ENCODE measurements at regions not wholly inside any gene's neighbourhood (a gene's known extent, or its start where the extent isn't known, plus 50 kb on each side); places are given as distances from the start of the nearest gene placed in this dataset.

DNA sequence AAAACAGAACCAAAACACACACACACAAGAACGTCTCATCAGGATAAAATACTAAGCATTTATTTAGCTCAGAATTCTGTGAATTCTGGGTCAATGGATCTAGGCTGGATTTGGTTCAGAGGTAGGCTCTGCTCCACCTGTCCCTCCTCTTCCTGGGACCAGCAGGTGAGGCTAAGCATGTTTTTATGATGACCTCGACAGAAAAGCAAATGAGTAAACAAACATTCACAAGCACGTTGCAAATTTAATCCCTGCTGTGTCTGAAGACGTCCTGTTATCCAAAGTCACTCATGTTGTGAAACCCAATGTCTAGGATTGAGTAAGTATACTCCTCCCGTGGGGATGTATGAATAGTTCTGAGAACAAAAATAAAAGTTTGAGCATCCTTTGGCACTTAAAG lies 371.4 kb upstream of the TECRL start:
- Histone ChIP-seq H3K4me1 (ENCODE audit: control insufficient read depth, low read depth, low read length) (no peaks in the 10 kb centered on the region), H3K9ac (ENCODE audit: low read length) (no peak overlapping the region), H2BK15ac (replicated peaks; ENCODE audit: low read depth) (no peak overlapping the region), H4K5ac (ENCODE audit: low read length) (no peak overlapping the region), H3K27me3 (ENCODE audit: insufficient read depth, low read length, poor library complexity) (no peaks in the 10 kb centered on the region), H2AK5ac (ENCODE audit: low read length) (no peak overlapping the region), H3K4me3 (ENCODE audit: low read length) (no peak overlapping the region), H3K23ac (ENCODE audit: low read length) (no peak overlapping the region), H3K56ac (ENCODE audit: low read length) (no peak overlapping the region), H3K4me2 (ENCODE audit: low read length) (no peak overlapping the region), H4K8ac (ENCODE audit: low read depth, low read length) (no peak overlapping the region), H3K36me3 (ENCODE audit: control insufficient read depth, insufficient read depth, low read length) (no peaks in the 10 kb centered on the region), H3K18ac (ENCODE audit: low read length) (no peak overlapping the region), H2BK5ac (ENCODE audit: low read length) (no peak overlapping the region), H3K79me1 (ENCODE audit: low read length) (no peaks in the 10 kb centered on the region), H2BK120ac (ENCODE audit: low read depth, low read length) (no peak overlapping the region), H3K4ac (ENCODE audit: low read depth, low read length) (no peak overlapping the region), H3K27ac (ENCODE audit: low read depth, low read length) (no peak overlapping the region), H3K79me2 (ENCODE audit: control insufficient read depth, insufficient read depth, low read length) (no peaks in the 10 kb centered on the region)
- peak; percentile 32 for DNase-seq
- WGBS (ENCODE audit: extremely low coverage, insufficient coverage, low lambda C conversion rate) = no CpG with 5 or more reads among the region's 5 CpGs

DNA sequence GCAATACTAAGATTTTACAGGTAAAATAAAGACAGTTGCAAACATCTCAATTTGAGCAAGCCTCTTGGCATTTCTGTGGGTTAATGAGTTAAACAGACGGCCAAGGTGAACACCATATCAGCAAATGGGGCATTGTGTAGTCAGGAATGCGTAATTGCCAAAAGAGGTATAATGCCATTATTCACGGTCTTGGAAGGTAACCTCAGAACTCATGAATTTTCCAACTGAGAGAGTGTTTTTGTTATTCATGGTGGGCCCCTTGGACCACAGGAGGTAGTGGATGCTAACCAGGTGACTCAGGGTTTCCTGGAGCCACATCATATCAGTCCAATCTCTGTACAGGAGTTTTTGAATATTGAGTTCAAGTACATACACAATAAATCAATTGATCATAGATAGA lies 368.0 kb upstream of the TECRL start:
- Histone ChIP-seq H2BK15ac (replicated peaks; ENCODE audit: low read depth) (no peak overlapping the region), H4K5ac (ENCODE audit: low read length) (no peak overlapping the region), H3K79me2 (ENCODE audit: control insufficient read depth, insufficient read depth, low read length) (no peaks in the 10 kb centered on the region), H3K36me3 (ENCODE audit: control insufficient read depth, insufficient read depth, low read length) (no peaks in the 10 kb centered on the region), H3K27me3 (ENCODE audit: insufficient read depth, low read length, poor library complexity) (no peaks in the 10 kb centered on the region), H3K4me3 (ENCODE audit: low read length) (no peak overlapping the region), H3K4me1 (ENCODE audit: control insufficient read depth, low read depth, low read length) (no peaks in the 10 kb centered on the region), H3K4ac (ENCODE audit: low read depth, low read length) (no peak overlapping the region), H3K27ac (ENCODE audit: low read depth, low read length) (no peak overlapping the region), H3K4me2 (ENCODE audit: low read length) (no peak overlapping the region), H3K9ac (ENCODE audit: low read length) (no peak overlapping the region), H3K18ac (ENCODE audit: low read length) (no peak overlapping the region), H2BK120ac (ENCODE audit: low read depth, low read length) (no peak overlapping the region), H2BK5ac (ENCODE audit: low read length) (no peak overlapping the region), H2AK5ac (ENCODE audit: low read length) (no peak overlapping the region), H4K8ac (ENCODE audit: low read depth, low read length) (no peak overlapping the region), H3K23ac (ENCODE audit: low read length) (no peak overlapping the region), H3K79me1 (ENCODE audit: low read length) (no peaks in the 10 kb centered on the region), H3K56ac (ENCODE audit: low read length) (no peak overlapping the region)
- no CpG with 5 or more reads among the region's 3 CpGs for WGBS (ENCODE audit: extremely low coverage, insufficient coverage, low lambda C conversion rate)
- no peak for DNase-seq

DNA sequence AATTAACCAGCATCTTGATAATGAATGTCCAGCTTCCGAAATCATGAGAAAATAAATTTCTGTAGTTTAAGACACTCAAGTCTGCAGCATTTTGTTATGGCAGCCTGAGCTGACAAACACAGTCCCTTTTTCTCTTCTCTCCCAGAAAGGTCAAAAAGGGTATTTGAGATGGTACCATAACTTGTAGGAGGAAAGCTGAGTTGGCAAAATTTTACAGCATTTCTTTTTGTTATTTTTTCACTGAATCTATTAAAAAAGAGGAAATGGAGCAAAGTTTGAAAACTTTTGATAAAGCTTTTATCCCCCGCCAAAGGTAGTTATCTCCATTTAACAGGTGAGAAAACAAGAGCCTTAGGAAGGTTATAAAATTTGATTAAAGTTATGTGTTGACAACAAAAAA lies 367.6 kb upstream of the TECRL start:
- H2BK120ac ChIP-seq (ENCODE audit: low read depth, low read length) = no peak overlapping the region
- no peak overlapping the region for H3K9ac ChIP-seq (ENCODE audit: low read length)
- WGBS (ENCODE audit: extremely low coverage, insufficient coverage, low lambda C conversion rate) = no CpG with 5 or more reads among the region's 2 CpGs

DNA sequence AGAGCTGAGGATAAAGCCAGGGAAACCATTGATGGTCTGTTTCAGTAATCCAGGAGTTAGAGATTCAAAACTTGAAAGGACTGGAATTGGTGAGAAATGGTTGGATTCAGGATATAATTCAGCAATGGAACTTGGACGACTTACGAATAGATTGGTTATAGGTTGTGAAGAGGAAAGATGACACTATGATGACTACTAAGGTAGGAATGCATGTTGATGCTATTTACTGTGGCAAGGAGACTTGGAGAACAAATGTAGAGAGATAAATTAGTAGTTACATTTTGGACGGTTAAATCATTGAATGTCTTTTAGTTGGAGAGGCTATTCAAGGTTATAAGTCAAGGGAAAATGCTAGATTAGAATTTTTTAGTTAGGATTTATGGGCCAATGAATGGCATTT lies 365.4 kb upstream of the TECRL start:
- no peak overlapping the region for H3K56ac ChIP-seq (ENCODE audit: low read length)
- H3K4me3 ChIP-seq (ENCODE audit: low read length) = no peak overlapping the region
- no peaks in the 10 kb centered on the region for H3K4me1 ChIP-seq (ENCODE audit: control insufficient read depth, low read depth, low read length)
- no peak overlapping the region for H4K8ac ChIP-seq (ENCODE audit: low read depth, low read length)
- no peak overlapping the region for H3K27ac ChIP-seq (ENCODE audit: low read depth, low read length)
- H3K79me1 ChIP-seq (ENCODE audit: low read length) = no peaks in the 10 kb centered on the region
- no peaks in the 10 kb centered on the region for H3K36me3 ChIP-seq (ENCODE audit: control insufficient read depth, insufficient read depth, low read length)
- no peak overlapping the region for H2BK5ac ChIP-seq (ENCODE audit: low read length)
- no peak overlapping the region for H2BK15ac ChIP-seq (replicated peaks; ENCODE audit: low read depth)
- H3K23ac ChIP-seq (ENCODE audit: low read length) = no peak overlapping the region
- no peaks in the 10 kb centered on the region for H3K79me2 ChIP-seq (ENCODE audit: control insufficient read depth, insufficient read depth, low read length)
- no peak overlapping the region for H3K4ac ChIP-seq (ENCODE audit: low read depth, low read length)
- H3K4me2 ChIP-seq (ENCODE audit: low read length) = no peak overlapping the region
- DNase-seq = no peak
- 100% methylated on average over 3 of the region's 3 CpGs for WGBS (ENCODE audit: extremely low coverage, insufficient coverage, low lambda C conversion rate)
- H3K18ac ChIP-seq (ENCODE audit: low read length) = no peak overlapping the region
- no peak overlapping the region for H4K5ac ChIP-seq (ENCODE audit: low read length)
- no peak overlapping the region for H2BK120ac ChIP-seq (ENCODE audit: low read depth, low read length)
- H3K27me3 ChIP-seq (ENCODE audit: insufficient read depth, low read length, poor library complexity) = no peaks in the 10 kb centered on the region
- no peak overlapping the region for H3K9ac ChIP-seq (ENCODE audit: low read length)
- no peak overlapping the region for H2AK5ac ChIP-seq (ENCODE audit: low read length)

More for the DNA sequence above, 367.6 kb upstream of the TECRL start:
- H3K79me1 ChIP-seq (ENCODE audit: low read length) = no peaks in the 10 kb centered on the region
- peak overlapping the region; percentile 67 for H2BK15ac ChIP-seq (replicated peaks; ENCODE audit: low read depth)
- H3K4ac ChIP-seq (ENCODE audit: low read depth, low read length) = peak overlapping the region; percentile 55
- no peaks in the 10 kb centered on the region for H3K36me3 ChIP-seq (ENCODE audit: control insufficient read depth, insufficient read depth, low read length)
- H4K5ac ChIP-seq (ENCODE audit: low read length) = no peak overlapping the region
- no peak overlapping the region for H3K4me3 ChIP-seq (ENCODE audit: low read length)
- no peak overlapping the region for H4K8ac ChIP-seq (ENCODE audit: low read depth, low read length)
- H3K4me1 ChIP-seq (ENCODE audit: control insufficient read depth, low read depth, low read length) = no peaks in the 10 kb centered on the region
- no peaks in the 10 kb centered on the region for H3K27me3 ChIP-seq (ENCODE audit: insufficient read depth, low read length, poor library complexity)
- H2BK5ac ChIP-seq (ENCODE audit: low read length) = no peak overlapping the region
- no peak for DNase-seq
- H3K4me2 ChIP-seq (ENCODE audit: low read length) = no peak overlapping the region
- no peaks in the 10 kb centered on the region for H3K79me2 ChIP-seq (ENCODE audit: control insufficient read depth, insufficient read depth, low read length)
- H3K27ac ChIP-seq (ENCODE audit: low read depth, low read length) = no peak overlapping the region
- no peak overlapping the region for H3K56ac ChIP-seq (ENCODE audit: low read length)
- no peak overlapping the region for H3K18ac ChIP-seq (ENCODE audit: low read length)
- no peak overlapping the region for H2AK5ac ChIP-seq (ENCODE audit: low read length)
- H3K23ac ChIP-seq (ENCODE audit: low read length) = no peak overlapping the region

DNA sequence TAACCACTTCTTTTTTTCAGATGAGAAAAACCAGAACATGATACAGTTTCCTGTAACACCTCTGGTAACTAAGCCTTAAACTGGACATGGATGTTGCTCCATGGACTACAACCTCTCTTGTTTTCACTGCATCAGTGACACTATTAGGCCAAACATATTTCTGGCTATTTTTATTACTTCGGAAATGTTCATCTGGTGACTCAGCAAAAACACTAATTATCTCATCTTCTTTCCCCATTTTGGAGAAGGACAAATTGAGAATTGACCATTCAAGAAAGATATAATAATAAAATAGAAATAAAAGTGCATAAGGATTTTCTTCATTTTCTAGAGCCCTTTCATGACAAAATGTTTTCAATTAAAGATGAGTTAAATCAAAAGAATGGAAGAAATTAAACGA lies 361.9 kb upstream of the TECRL start:
- Histone ChIP-seq H3K36me3 (ENCODE audit: control insufficient read depth, insufficient read depth, low read length) (no peaks in the 10 kb centered on the region), H2BK5ac (ENCODE audit: low read length) (no peak overlapping the region), H4K5ac (ENCODE audit: low read length) (no peak overlapping the region), H3K4me1 (ENCODE audit: control insufficient read depth, low read depth, low read length) (no peaks in the 10 kb centered on the region), H3K56ac (ENCODE audit: low read length) (no peak overlapping the region), H4K8ac (ENCODE audit: low read depth, low read length) (no peak overlapping the region), H3K79me2 (ENCODE audit: control insufficient read depth, insufficient read depth, low read length) (no peaks in the 10 kb centered on the region), H3K27ac (ENCODE audit: low read depth, low read length) (no peak overlapping the region), H3K9ac (ENCODE audit: low read length) (no peak overlapping the region), H3K27me3 (ENCODE audit: insufficient read depth, low read length, poor library complexity) (no peaks in the 10 kb centered on the region), H2BK120ac (ENCODE audit: low read depth, low read length) (no peak overlapping the region), H3K4ac (ENCODE audit: low read depth, low read length) (no peak overlapping the region), H2AK5ac (ENCODE audit: low read length) (no peak overlapping the region), H3K4me3 (ENCODE audit: low read length) (no peak overlapping the region), H3K4me2 (ENCODE audit: low read length) (no peak overlapping the region), H3K23ac (ENCODE audit: low read length) (no peak overlapping the region), H3K79me1 (ENCODE audit: low read length) (no peaks in the 10 kb centered on the region), H3K18ac (ENCODE audit: low read length) (no peak overlapping the region), H2BK15ac (replicated peaks; ENCODE audit: low read depth) (no peak overlapping the region)
- DNase-seq = no peak
- no CpG with 5 or more reads among the region's 2 CpGs for WGBS (ENCODE audit: extremely low coverage, insufficient coverage, low lambda C conversion rate)

DNA sequence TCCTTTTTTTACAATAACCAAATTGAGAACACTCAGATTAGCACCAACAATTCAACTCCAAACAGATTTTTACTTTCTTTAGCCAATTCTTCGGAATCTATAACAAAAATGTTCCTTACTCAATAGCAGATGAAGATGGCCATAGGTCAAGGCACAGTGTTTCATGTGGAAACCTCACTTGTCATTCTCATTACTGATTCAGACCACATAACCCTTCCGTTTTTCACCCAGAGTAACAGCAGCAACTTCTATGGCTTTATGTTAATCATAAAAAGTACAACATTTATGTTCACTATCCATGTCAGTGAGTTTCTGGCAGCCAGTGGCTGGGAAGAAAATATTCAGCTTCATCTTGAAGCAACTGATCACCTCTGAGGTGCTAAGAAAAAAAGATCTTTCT lies 358.3 kb upstream of the TECRL start:
- no CpG with 5 or more reads among the region's 2 CpGs for WGBS (ENCODE audit: extremely low coverage, insufficient coverage, low lambda C conversion rate)
- no peak overlapping the region for H2BK5ac ChIP-seq (ENCODE audit: low read length)
- H4K8ac ChIP-seq (ENCODE audit: low read depth, low read length) = no peak overlapping the region
- no peak for DNase-seq
- no peak overlapping the region for H3K4ac ChIP-seq (ENCODE audit: low read depth, low read length)
- no peak overlapping the region for H3K4me3 ChIP-seq (ENCODE audit: low read length)
- H3K79me1 ChIP-seq (ENCODE audit: low read length) = no peaks in the 10 kb centered on the region
- no peak overlapping the region for H3K23ac ChIP-seq (ENCODE audit: low read length)
- H3K18ac ChIP-seq (ENCODE audit: low read length) = no peak overlapping the region
- H2BK15ac ChIP-seq (replicated peaks; ENCODE audit: low read depth) = no peak overlapping the region
- H3K4me2 ChIP-seq (ENCODE audit: low read length) = no peak overlapping the region
- H3K9ac ChIP-seq (ENCODE audit: low read length) = no peak overlapping the region
- no peak overlapping the region for H3K27ac ChIP-seq (ENCODE audit: low read depth, low read length)
- no peaks in the 10 kb centered on the region for H3K4me1 ChIP-seq (ENCODE audit: control insufficient read depth, low read depth, low read length)
- H4K5ac ChIP-seq (ENCODE audit: low read length) = no peak overlapping the region
- H3K56ac ChIP-seq (ENCODE audit: low read length) = no peak overlapping the region
- no peak overlapping the region for H2BK120ac ChIP-seq (ENCODE audit: low read depth, low read length)
- no peaks in the 10 kb centered on the region for H3K36me3 ChIP-seq (ENCODE audit: control insufficient read depth, insufficient read depth, low read length)
- no peak overlapping the region for H2AK5ac ChIP-seq (ENCODE audit: low read length)
- H3K79me2 ChIP-seq (ENCODE audit: control insufficient read depth, insufficient read depth, low read length) = no peaks in the 10 kb centered on the region
- no peaks in the 10 kb centered on the region for H3K27me3 ChIP-seq (ENCODE audit: insufficient read depth, low read length, poor library complexity)
